ENCODE measurements at regions not wholly inside any gene's neighbourhood (a gene's known extent, or its start where the extent isn't known, plus 50 kb on each side); places are given as distances from the start of the nearest gene placed in this dataset.

- WGBS, 2 donors, result 59 to 69% methylated on average over 9 of the region's 9 CpGs
- Histone ChIP-seq H3K27ac (peak overlapping the region in 1 of 2 donors; percentile 63), H3K9me3 (no peaks in the 10 kb centered on the region), H3K36me3 (ENCODE audit: low read depth, missing control alignments) (no peaks in the 10 kb centered on the region), H3K27me3 (no peaks in the 10 kb centered on the region), H3K4me1 (peaks cover 3% of the 10 kb centered on the region), H3K4me3 (no peak overlapping the region)
- TF ChIP-seq POLR2A (IDR thresholded peaks at IDR 0.05), result no peak
- no peak for TF ChIP-seq CTCF (IDR thresholded peaks at IDR 0.05)
- intact Hi-C loops (cut with DNase I; ENCODE audit: low total_unique reads), result no loop called here
- DNase-seq, result no peak
These were observed 210.1 kb downstream of the JCAD start for GRCh38 chr10:29849126-29849833.

- Histone ChIP-seq H3K27me3 (no peaks in the 10 kb centered on the region), H3K4me3 (no peak overlapping the region), H3K4me1 (peaks cover 3% of the 10 kb centered on the region), H3K9me3 (no peaks in the 10 kb centered on the region), H3K36me3 (ENCODE audit: low read depth, missing control alignments) (no peaks in the 10 kb centered on the region), H3K27ac (no peak overlapping the region)
- intact Hi-C loops (cut with DNase I; ENCODE audit: low total_unique reads), result no loop called here
- no peak for TF ChIP-seq POLR2A (IDR thresholded peaks at IDR 0.05)
- TF ChIP-seq CTCF (IDR thresholded peaks at IDR 0.05), result no peak
- 86 to 91% methylated on average over 3 of the region's 3 CpGs for WGBS, 2 donors
- no peak for DNase-seq
These were observed 212.1 kb upstream of the SVIL start for GRCh38 chr10:29846881-29847280.

- Histone ChIP-seq H3K4me1 (peaks cover 7% of the 10 kb centered on the region), H3K36me3 (ENCODE audit: low read depth, missing control alignments) (no peaks in the 10 kb centered on the region), H3K27me3 (no peaks in the 10 kb centered on the region), H3K4me3 (no peak overlapping the region), H3K27ac (no peak overlapping the region), H3K9me3 (no peaks in the 10 kb centered on the region)
- TF ChIP-seq CTCF (IDR thresholded peaks at IDR 0.05) (no peak), POLR2A (IDR thresholded peaks at IDR 0.05) (no peak)
- 85 to 96% methylated on average over 1 of the region's 1 CpG for WGBS, 2 donors
- no peak for DNase-seq
- intact Hi-C loops (cut with DNase I; ENCODE audit: low total_unique reads), result no loop called here
These were observed 210.4 kb upstream of the SVIL start for GRCh38 chr10:29845166-29845565.

- intact Hi-C loops (cut with DNase I; ENCODE audit: low total_unique reads), result no loop called here
- H3K9me3 ChIP-seq, result no peaks in the 10 kb centered on the region
- peaks cover 15% of the 10 kb centered on the region for H3K4me1 ChIP-seq
- no peak overlapping the region for H3K4me3 ChIP-seq
- no peak overlapping the region for H3K27ac ChIP-seq
- no peaks in the 10 kb centered on the region for H3K27me3 ChIP-seq
- WGBS, 2 donors, result 77 to 82% methylated on average over 5 of the region's 5 CpGs
- no peak for TF ChIP-seq POLR2A (IDR thresholded peaks at IDR 0.05)
- TF ChIP-seq CTCF (IDR thresholded peaks at IDR 0.05), result no peak
- DNase-seq, result no peak
- no peaks in the 10 kb centered on the region for H3K36me3 ChIP-seq (ENCODE audit: low read depth, missing control alignments)
These were observed 208.4 kb upstream of the SVIL start for GRCh38 chr10:29843143-29843542.
